ENCODE measurements at regions not wholly inside any gene's neighbourhood (a gene's known extent, or its start where the extent isn't known, plus 50 kb on each side); places are given as distances from the start of the nearest gene placed in this dataset.
"Not testable (repeated sequence)": the region's sequence is repeated elsewhere in the genome, so short reads cannot be mapped to it uniquely, and the experiment has no call there.

GRCh38 chr2:131425231-131425941 lies 50.5 kb upstream of the TUBA3D start:
- Histone ChIP-seq H3K4me1 (ENCODE audit: insufficient read depth, poor library complexity, severe bottlenecking) (no peaks in the 10 kb centered on the region), H3K27me3 (ENCODE audit: insufficient read depth, poor library complexity, severe bottlenecking) (peaks cover 60% of the 10 kb centered on the region), H3K9me3 (ENCODE audit: severe bottlenecking) (no peaks in the 10 kb centered on the region), H3K4me3 (ENCODE audit: severe bottlenecking) (no peak overlapping the region), H3K27ac (ENCODE audit: poor library complexity, severe bottlenecking) (no peak overlapping the region), H3K36me3 (ENCODE audit: low read depth) (no peaks in the 10 kb centered on the region)
- TF ChIP-seq CTCF (IDR thresholded peaks at IDR 0.05; ENCODE audit: poor library complexity, severe bottlenecking) = no peak
- ATAC-seq (ENCODE audit: low read depth) (no peak), DNase-seq (ENCODE audit: low spot score) (no peak)

GRCh38 chr2:131424605-131425114 lies 51.3 kb upstream of the TUBA3D start:
- ATAC-seq (ENCODE audit: low read depth); H3K4me1 ChIP-seq (ENCODE audit: insufficient read depth, poor library complexity, severe bottlenecking); H3K36me3 ChIP-seq (ENCODE audit: low read depth); H3K27ac ChIP-seq (ENCODE audit: poor library complexity, severe bottlenecking); H3K9me3 ChIP-seq (ENCODE audit: severe bottlenecking); H3K4me3 ChIP-seq (ENCODE audit: severe bottlenecking); DNase-seq (ENCODE audit: low spot score): not testable (repeated sequence)
- H3K27me3 ChIP-seq (ENCODE audit: insufficient read depth, poor library complexity, severe bottlenecking) = peaks cover 59% of the 10 kb centered on the region

GRCh38 chr2:131420751-131421150 lies 55.2 kb upstream of the TUBA3D start:
- H3K27ac ChIP-seq (ENCODE audit: poor library complexity, severe bottlenecking) = not testable (repeated sequence)

GRCh38 chr2:131419441-131419840 lies 55.5 kb upstream of the RAB6D start:
- DNase-seq (ENCODE audit: low spot score) (no peak), ATAC-seq (ENCODE audit: low read depth) (no peak)
- H3K4me1 ChIP-seq (ENCODE audit: insufficient read depth, poor library complexity, severe bottlenecking) = no peaks in the 10 kb centered on the region
- no peaks in the 10 kb centered on the region for H3K9me3 ChIP-seq (ENCODE audit: severe bottlenecking)
- H3K27me3 ChIP-seq (ENCODE audit: insufficient read depth, poor library complexity, severe bottlenecking) = peaks cover 42% of the 10 kb centered on the region
- no peaks in the 10 kb centered on the region for H3K36me3 ChIP-seq (ENCODE audit: low read depth)
- TF ChIP-seq CTCF (IDR thresholded peaks at IDR 0.05; ENCODE audit: poor library complexity, severe bottlenecking) = no peak
- no peak overlapping the region for H3K4me3 ChIP-seq (ENCODE audit: severe bottlenecking)
- no peak overlapping the region for H3K27ac ChIP-seq (ENCODE audit: poor library complexity, severe bottlenecking)

More at GRCh38 chr2:131420751-131421150, 55.2 kb upstream of the TUBA3D start:
- H3K36me3 ChIP-seq (ENCODE audit: low read depth); H3K9me3 ChIP-seq (ENCODE audit: severe bottlenecking); H3K4me3 ChIP-seq (ENCODE audit: severe bottlenecking); H3K4me1 ChIP-seq (ENCODE audit: insufficient read depth, poor library complexity, severe bottlenecking); ATAC-seq (ENCODE audit: low read depth); DNase-seq (ENCODE audit: low spot score): not testable (repeated sequence)
- H3K27me3 ChIP-seq (ENCODE audit: insufficient read depth, poor library complexity, severe bottlenecking) = peaks cover 47% of the 10 kb centered on the region

GRCh38 chr2:131418625-131419024 lies 54.7 kb upstream of the RAB6D start:
- H3K9me3 ChIP-seq (ENCODE audit: severe bottlenecking) = no peaks in the 10 kb centered on the region
- H3K27ac ChIP-seq (ENCODE audit: poor library complexity, severe bottlenecking) = no peak overlapping the region
- H3K4me3 ChIP-seq (ENCODE audit: severe bottlenecking) = no peak overlapping the region
- DNase-seq (ENCODE audit: low spot score) (no peak), ATAC-seq (ENCODE audit: low read depth) (no peak)
- TF ChIP-seq CTCF (IDR thresholded peaks at IDR 0.05; ENCODE audit: poor library complexity, severe bottlenecking) = no peak
- no peaks in the 10 kb centered on the region for H3K4me1 ChIP-seq (ENCODE audit: insufficient read depth, poor library complexity, severe bottlenecking)
- H3K27me3 ChIP-seq (ENCODE audit: insufficient read depth, poor library complexity, severe bottlenecking) = peaks cover 33% of the 10 kb centered on the region
- no peaks in the 10 kb centered on the region for H3K36me3 ChIP-seq (ENCODE audit: low read depth)

GRCh38 chr2:131417886-131418285 lies 53.9 kb upstream of the RAB6D start:
- no peaks in the 10 kb centered on the region for H3K36me3 ChIP-seq (ENCODE audit: low read depth)
- H3K9me3 ChIP-seq (ENCODE audit: severe bottlenecking) = no peaks in the 10 kb centered on the region
- H3K4me1 ChIP-seq (ENCODE audit: insufficient read depth, poor library complexity, severe bottlenecking) = no peaks in the 10 kb centered on the region
- H3K27me3 ChIP-seq (ENCODE audit: insufficient read depth, poor library complexity, severe bottlenecking) = peaks cover 31% of the 10 kb centered on the region
- no peak overlapping the region for H3K4me3 ChIP-seq (ENCODE audit: severe bottlenecking)
- DNase-seq (ENCODE audit: low spot score) (no peak), ATAC-seq (ENCODE audit: low read depth) (no peak)
- no peak overlapping the region for H3K27ac ChIP-seq (ENCODE audit: poor library complexity, severe bottlenecking)
- no peak for TF ChIP-seq CTCF (IDR thresholded peaks at IDR 0.05; ENCODE audit: poor library complexity, severe bottlenecking)

All from RWPE2 (cell line).